ENCODE measurements at regions not wholly inside any gene's neighbourhood (a gene's known extent, or its start where the extent isn't known, plus 50 kb on each side); places are given as distances from the start of the nearest gene placed in this dataset.

GRCh38 chr3:161800985-161801559 is 304.5 kb downstream of the OTOL1 start:
- no peak for DNase-seq (ENCODE audit: low spot score)

GRCh38 chr3:161818106-161818505 is 321.5 kb downstream of the OTOL1 start:
- DNase-seq (ENCODE audit: low spot score) = no peak

GRCh38 chr3:161821591-161821990 is 325.0 kb downstream of the OTOL1 start:
- DNase-seq (ENCODE audit: low spot score) = no peak

DNA sequence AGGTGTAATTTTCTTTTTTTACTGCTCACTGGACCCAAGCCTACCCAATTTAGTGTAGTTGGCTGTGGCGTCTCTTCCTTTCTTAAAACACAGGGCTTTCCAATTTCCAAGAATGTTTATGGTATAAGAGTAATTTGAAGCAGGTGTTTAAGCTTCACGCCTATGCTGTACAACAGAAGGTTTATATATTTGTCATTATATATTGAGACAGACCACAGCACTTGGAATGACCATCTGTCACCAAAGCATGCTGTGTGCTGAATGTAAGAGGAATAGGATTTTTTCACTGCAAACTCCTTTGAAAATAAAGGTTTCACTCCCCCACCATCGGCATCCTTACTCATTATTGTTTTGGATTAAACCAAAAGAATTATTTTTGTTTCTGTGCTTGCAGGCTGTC is 325.7 kb downstream of the OTOL1 start:
- DNase-seq (ENCODE audit: low spot score) = no peak

DNA sequence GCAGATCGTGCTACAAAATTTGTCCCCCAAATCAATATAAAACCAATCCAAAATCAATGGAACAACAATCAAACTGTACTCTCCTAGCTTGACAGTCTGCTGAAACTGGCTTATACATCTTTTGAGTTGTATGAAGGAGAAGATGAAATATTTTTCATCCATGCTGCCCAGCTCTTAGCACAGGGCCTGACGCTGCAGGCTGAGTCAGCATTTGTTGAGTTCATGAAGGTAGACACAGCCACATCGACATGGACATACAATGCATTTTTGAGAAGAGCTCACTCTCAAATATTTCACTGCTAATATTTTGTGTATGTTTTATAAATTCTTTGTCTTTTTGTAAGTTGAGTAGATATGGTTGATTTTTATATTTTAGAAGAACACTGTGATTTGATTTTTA is 327.3 kb downstream of the OTOL1 start:
- DNase-seq (ENCODE audit: low spot score) = no peak

DNA sequence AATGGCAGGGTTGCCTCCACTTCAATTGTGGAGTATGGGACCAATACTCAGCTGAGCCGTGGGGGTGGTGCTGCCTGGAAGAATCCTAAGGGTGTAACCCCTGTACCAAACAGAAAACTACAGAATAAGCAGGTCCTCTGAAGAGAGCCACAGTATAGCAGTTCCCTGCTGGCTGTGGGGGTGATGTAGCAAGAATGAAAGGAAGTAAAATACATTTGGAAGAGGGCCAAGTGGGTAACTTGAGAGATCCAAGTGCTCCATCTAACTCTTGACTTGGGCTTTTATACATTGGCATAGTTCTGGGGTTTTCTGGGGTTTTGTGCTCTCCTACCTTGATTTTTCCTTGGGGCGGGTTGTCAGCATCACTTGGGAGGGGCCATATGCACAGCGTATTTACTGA is 341.4 kb downstream of the OTOL1 start:
- no peak for DNase-seq (ENCODE audit: low spot score)

DNA sequence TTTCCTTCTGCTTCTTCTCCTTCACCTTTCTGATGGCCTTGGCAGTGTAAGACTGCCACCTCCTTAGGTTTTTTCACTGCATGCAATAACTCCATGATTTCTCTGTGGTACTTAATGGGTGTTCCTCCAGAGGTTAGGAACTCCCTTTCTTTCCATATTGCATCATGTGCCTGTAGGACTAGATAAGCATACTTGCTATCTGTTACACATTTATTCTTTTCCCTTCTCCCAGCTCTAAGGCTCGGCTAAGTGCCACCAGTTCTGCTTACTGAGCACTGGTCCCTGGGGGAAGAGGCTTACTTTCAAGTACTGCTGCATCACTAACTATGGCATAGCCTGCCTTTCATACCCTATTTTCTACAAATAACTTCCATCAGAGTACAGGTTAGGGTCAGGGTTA is 351.8 kb downstream of the OTOL1 start:
- no peak for DNase-seq (ENCODE audit: low spot score)

DNA sequence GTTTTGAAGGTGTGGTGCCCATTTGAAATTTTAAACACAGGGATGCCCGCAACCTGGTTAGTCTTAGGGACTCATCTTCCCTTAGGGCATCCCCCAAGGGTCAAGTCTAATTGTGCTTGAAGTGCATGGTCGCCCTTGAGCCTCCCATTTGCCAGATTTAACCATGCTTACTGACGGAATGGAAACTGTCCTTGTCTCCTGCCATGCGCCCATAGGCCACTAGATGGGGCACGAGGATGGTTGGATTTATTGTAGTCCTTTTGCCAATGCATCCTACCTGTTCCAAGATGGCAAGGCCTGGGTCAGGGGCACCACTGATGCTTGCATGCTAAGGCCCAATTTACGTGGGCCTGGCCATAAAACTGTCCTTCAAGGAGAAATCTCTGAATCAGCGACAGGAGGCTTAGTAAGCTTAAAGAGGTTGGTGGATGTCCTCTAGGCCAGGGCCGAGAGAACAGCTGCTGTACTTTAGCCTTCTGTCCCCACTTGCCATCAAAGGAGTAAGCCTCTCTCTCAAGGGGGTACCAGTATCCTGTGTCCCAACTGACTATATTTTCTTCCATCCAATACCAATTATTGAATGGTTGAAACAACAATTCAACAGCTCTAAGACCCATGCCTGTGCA is 355.4 kb downstream of the OTOL1 start:
- DNase-seq (ENCODE audit: low spot score) = no peak

DNA sequence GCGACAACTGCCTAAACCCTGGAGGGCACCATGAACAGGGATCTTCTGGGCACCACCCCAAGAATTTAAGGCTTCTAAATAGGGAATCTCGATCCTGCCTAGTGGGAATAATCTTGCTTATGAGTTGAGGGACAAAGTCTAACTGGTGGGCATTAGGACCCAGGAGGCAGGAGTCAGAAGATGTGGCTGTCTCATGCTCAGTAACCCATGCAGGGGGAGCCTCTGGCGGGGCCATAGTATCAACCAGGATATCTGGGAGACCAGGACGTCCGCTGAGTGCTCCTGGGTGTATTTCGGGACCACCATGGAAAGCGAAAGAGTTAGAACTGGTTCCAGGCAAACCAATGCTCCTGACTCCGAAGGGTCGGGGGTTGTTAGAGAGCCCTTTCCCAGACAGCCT is 356.1 kb downstream of the OTOL1 start:
- DNase-seq (ENCODE audit: low spot score) = no peak

DNA sequence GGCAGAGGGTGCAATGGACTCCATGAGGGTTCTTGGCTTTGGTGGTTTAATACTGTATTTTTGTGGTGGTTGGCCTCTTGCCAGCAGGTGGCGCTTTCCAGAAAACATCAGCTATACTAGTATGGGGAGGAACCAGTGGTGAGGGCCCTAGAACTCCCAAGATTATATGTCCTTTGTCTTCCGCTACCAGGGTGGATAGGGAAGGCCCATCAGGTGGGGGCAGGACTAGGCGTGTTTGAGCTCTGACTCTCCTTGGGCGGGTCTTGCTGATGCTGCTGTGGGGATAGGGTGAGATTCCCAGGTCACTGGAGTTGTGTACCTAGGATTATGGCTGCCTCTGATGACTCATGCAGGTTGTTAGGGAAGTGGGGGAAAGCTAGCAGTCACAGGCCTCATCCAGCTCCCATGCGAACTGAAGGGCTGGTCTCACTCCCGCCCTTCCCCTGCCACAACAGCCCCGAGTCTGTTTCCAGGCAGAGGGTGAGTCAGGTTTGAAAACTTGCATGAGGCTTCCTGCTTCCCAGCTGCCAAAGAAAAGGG is 357.7 kb downstream of the OTOL1 start:
- peak; percentile 5 for DNase-seq (ENCODE audit: low spot score)

GRCh38 chr3:161859057-161859456 is 362.4 kb downstream of the OTOL1 start:
- DNase-seq (ENCODE audit: low spot score) = no peak

DNA sequence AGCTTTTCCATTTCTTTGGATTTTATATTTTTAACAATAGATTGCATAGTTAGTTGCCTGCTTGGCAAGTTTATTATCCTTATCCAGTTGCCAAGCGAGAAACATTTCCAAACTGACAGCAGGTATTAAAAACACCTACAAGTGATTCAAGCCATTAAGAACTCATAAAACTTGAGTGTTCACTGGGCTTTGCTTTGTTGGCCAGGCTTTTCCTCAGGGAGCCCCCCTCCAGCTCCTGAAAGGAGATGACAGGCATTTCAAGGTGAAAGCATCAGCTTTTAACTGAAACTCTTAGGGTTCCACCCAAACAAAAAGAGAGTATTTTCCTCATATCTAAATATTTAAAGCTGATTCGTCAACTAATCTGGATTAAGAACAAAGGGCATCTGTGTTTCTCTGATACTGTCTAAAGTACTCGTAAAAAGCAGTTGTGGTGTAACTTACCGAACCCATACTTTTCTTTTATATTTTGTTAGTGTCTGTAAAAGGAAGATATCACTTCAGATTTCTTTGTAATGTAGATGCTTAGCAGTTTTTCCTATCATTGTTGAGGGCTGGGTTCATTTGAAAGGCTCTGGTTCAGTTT is 363.4 kb downstream of the OTOL1 start:
- no peak for DNase-seq (ENCODE audit: low spot score)

DNA sequence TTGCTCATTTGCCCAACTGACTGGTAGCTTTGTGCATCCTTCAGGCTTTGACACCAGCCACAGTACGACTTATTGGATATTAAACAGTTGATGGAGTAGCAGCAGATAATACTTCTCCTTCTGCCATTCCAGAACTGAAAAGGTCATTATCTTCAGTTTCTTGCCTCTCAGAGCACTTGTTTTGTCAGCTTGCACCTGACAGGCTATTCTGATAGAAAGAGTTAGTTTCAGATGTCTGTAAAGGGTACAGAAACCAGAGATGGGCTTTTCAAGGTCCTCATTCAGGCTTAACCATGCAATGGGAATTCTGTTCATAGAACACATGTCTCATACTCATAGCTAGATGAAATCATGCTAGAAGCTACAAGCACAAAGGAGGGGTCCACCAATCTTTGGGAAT is 367.2 kb downstream of the OTOL1 start:
- DNase-seq (ENCODE audit: low spot score) = no peak

GRCh38 chr3:161866176-161866575 is 369.6 kb downstream of the OTOL1 start:
- no peak for DNase-seq (ENCODE audit: low spot score)

DNA sequence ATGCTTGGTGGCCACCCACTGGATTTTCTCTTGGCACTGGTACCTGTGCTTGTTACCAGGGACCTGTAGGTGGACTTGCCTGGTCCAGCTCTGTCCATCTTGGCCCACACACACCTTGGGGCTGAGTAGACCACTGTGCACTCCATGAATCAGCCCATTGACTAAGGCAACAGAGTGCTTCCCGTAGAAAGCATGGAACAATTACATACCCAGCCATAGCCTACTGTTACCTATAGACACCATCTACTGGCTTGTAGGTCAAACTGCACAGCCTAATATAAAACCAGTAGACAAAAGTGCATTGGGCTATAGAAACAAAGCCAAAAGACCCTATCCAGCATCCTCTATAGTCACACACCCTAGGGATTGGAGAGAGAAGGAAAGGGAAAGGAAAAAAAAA is 378.9 kb downstream of the OTOL1 start:
- DNase-seq (ENCODE audit: low spot score) = no peak

- no peak for DNase-seq (ENCODE audit: low spot score)
Observed at GRCh38 chr3:161879470-161879869, 382.9 kb downstream of the OTOL1 start.

DNA sequence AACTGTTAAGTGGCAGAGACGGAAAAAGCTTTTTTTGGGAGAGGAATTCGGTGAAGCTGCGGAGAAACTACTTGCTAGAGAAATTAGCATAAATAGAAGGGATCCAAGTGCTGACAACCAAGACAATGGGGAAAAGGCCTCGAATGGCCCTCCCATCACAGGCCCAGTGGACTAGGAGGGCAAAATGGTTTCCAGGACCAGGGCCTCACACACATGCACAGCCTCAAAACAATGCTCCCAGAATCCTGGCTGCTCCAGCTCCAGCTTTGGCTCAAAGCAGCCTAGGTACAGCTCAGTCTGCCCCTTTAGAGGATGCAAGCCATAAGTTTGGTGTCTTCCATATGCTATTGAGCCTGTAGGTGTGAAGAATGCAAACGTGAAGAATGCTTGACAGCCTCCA is 388.2 kb downstream of the OTOL1 start:
- no peak for DNase-seq (ENCODE audit: low spot score)

DNA sequence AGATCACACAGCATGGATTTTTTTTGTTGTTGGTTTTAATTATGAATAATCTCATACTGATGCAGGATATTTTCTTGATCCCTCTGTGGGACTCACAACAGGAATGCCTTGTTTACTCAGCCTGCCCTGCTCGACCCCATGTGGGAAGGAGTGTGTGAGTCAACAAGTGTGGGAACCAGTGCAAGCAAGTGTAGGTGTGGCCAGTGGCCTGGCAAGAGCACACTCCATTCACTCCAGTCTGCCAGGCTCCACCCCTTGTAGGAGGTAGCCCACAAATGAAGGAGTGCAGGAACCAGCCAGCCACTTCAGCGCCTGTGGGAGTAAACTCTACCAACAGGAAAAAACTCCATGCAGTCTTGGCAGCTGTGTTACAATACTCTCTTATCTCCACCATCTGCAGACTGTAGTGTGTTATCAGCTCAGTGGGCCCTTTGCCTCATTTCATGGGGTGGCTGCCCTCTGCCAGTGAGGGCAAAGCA is 393.6 kb downstream of the OTOL1 start:
- DNase-seq (ENCODE audit: low spot score) = no peak

GRCh38 chr3:161893972-161894371 is 397.4 kb downstream of the OTOL1 start:
- DNase-seq (ENCODE audit: low spot score) = no peak

DNA sequence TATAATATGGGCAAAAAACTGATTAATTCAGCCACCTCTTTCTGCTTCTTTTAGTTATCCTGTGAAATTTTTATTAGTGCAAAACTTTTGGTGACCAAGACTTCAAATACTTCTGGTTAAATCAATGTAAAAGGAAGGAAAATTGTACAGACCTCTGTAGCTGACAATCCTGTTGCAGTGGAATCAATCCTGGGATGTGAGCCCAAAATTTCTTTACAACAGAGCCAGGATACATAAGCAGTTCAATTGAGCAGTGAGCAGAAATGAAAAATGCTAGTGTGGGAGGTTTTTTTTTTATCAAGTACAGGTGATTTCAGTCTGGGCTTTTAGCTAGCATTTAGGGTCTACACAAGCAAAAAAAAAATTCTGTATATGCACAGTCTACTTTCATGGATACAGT is 398.0 kb downstream of the OTOL1 start:
- no peak for DNase-seq (ENCODE audit: low spot score)

GRCh38 chr3:161905520-161906132 is 409.0 kb downstream of the OTOL1 start:
- DNase-seq (ENCODE audit: low spot score) = no peak

GRCh38 chr3:161913786-161914389 is 417.3 kb downstream of the OTOL1 start:
- no peak for DNase-seq (ENCODE audit: low spot score)

Measured in hematopoietic multipotent progenitor cell treated with erythropoietin and hydrocortisone succinate and interleukin-3 and kit ligand, for 17 days (in vitro differentiated cells).